ENCODE measurements at regions not wholly inside any gene's neighbourhood (a gene's known extent, or its start where the extent isn't known, plus 50 kb on each side); places are given as distances from the start of the nearest gene placed in this dataset.

DNA sequence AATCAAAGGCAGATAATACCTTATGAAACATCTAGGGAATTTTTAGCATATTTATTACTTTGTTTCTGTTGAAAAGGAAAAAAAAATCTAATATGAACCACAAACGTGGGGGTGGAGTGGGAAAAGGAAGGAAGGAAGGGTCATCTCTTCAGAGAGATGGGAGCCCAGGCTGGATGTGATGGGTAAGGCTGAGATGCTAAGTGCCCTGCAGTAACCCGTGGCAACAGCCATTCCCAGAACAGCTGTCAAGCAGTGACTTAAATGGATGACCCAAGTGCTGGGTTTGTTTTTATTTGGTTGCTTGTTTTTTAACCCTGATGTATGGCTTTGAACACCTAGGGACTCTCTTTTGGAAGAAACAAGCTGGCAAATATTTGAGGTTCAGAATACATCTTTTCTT, 50.7 kb upstream of the KLF7 start:
- no peaks in the 10 kb centered on the region; the same call in 1 of the 2 replicates for H3K27me3 ChIP-seq (ENCODE audit: control insufficient read depth, insufficient read depth, low read length)
- no peak overlapping the region for H3K27ac ChIP-seq (ENCODE audit: low read depth, low read length)
- peaks cover 20% of the 10 kb centered on the region for H3K4me1 ChIP-seq (ENCODE audit: control insufficient read depth, insufficient read depth, low read length)
- H3K9ac ChIP-seq (ENCODE audit: low read depth, low read length), result no peak overlapping the region
- no peaks in the 10 kb centered on the region for H3K36me3 ChIP-seq (ENCODE audit: control insufficient read depth, insufficient read depth, low read length)
- no peaks in the 10 kb centered on the region for H3K9me3 ChIP-seq (ENCODE audit: control insufficient read depth, insufficient read depth, low read length)
- no peak overlapping the region for H3K4me3 ChIP-seq (ENCODE audit: low read depth, low read length)

DNA sequence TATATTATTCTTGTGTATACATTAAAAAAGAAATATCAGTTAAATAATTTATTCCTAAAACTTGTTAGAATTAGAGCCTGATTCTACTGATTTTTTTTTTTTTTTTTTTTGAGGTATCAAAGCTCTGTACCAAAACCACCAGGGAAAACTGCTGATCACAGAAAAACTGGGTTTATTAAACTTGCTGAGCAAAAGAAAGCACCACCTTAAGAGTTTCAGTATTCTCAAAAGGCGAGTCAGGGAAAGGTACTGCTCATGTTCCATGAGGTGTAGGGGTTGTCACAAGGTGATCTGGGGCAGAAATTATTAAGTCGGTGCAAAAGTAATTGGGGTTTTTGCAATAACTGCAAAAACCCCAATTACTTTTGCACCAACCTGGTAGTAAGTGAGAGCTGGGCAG, 51.7 kb upstream of the KLF7 start:
- Histone ChIP-seq H3K9ac (ENCODE audit: low read depth, low read length) (no peak overlapping the region), H3K4me3 (ENCODE audit: low read depth, low read length) (no peak overlapping the region), H3K27me3 (ENCODE audit: control insufficient read depth, insufficient read depth, low read length) (no peaks in the 10 kb centered on the region; the same call in 1 of the 2 replicates), H3K27ac (ENCODE audit: low read depth, low read length) (no peak overlapping the region), H3K4me1 (ENCODE audit: control insufficient read depth, insufficient read depth, low read length) (peaks cover 30% of the 10 kb centered on the region), H3K9me3 (ENCODE audit: control insufficient read depth, insufficient read depth, low read length) (no peaks in the 10 kb centered on the region), H3K36me3 (ENCODE audit: control insufficient read depth, insufficient read depth, low read length) (no peaks in the 10 kb centered on the region)

DNA sequence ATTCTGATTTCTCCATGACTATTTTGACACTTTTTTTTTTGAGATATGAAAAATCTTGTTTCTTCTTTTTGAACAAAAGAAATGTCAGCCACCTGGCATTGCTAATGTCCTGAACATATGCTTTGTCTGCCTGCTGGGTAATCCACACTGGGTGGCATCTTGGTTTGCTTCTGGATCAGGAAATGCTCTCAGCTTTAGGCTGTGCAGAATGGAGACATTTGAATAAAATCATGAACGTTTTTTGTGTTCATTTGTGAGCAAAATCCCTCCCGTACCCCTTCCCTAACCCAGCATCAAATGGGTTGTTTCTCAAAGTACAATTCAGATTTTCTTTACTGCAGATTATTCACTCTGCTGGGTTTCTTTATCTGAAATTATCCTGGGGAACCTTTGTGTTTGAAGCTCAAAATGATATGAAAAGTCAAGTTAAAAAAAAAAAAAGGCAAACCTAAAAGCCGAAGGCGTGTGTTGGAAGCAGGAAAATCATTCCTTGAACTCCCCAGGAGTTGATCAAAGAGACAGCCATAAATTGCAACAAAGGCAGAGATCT, 53.4 kb upstream of the KLF7 start:
- Histone ChIP-seq H3K27me3 (ENCODE audit: control insufficient read depth, insufficient read depth, low read length) (no peaks in the 10 kb centered on the region; the same call in 1 of the 2 replicates), H3K27ac (ENCODE audit: low read depth, low read length) (no peak overlapping the region), H3K36me3 (ENCODE audit: control insufficient read depth, insufficient read depth, low read length) (no peaks in the 10 kb centered on the region), H3K4me3 (ENCODE audit: low read depth, low read length) (no peak overlapping the region), H3K4me1 (ENCODE audit: control insufficient read depth, insufficient read depth, low read length) (peaks cover 38% of the 10 kb centered on the region), H3K9me3 (ENCODE audit: control insufficient read depth, insufficient read depth, low read length) (no peaks in the 10 kb centered on the region), H3K9ac (ENCODE audit: low read depth, low read length) (no peak overlapping the region)

DNA sequence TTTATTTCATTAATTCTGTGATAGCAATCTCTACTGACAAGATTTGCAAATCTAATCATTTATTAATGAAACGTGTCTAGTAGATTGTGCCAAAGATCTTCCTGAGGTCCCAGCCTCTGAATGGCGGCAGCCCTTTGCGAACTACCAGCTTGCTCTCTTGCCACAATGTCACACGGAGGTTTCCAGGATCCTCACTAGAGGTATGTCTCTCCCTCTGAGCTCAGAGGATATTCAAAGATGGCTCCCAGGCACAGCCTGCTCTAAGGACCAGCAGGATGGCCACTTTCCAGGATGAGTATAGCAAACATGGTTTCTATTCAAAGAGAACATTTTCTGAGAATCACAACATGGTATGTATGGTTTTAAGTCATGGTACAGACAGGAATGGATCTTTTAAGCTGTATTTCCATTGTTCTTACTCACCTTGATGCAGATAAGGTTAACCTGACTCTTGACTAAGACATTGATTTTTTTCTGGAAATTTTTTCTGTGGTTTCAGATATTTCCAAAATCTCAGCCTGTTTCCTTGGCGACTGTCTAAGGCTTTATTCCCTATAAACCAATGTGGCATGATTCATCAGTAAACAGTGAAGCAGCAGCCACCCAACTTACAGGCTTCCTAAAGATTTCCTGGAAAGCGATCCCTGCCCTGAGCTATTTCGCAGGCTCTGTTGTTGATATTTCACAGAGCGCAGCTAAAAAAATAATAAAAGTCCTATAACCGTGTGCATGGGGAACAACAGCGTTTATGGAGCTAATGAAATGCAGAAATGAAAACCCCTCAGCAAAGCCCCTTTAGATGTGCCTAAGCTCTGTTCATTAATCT, 54.1 kb upstream of the KLF7 start:
- Histone ChIP-seq H3K9me3 (ENCODE audit: control insufficient read depth, insufficient read depth, low read length) (no peaks in the 10 kb centered on the region), H3K4me1 (ENCODE audit: control insufficient read depth, insufficient read depth, low read length) (peaks cover 41% of the 10 kb centered on the region), H3K27ac (ENCODE audit: low read depth, low read length) (no peak overlapping the region), H3K9ac (ENCODE audit: low read depth, low read length) (no peak overlapping the region), H3K27me3 (ENCODE audit: control insufficient read depth, insufficient read depth, low read length) (no peaks in the 10 kb centered on the region; the same call in 1 of the 2 replicates), H3K36me3 (ENCODE audit: control insufficient read depth, insufficient read depth, low read length) (no peaks in the 10 kb centered on the region), H3K4me3 (ENCODE audit: low read depth, low read length) (no peak overlapping the region)

DNA sequence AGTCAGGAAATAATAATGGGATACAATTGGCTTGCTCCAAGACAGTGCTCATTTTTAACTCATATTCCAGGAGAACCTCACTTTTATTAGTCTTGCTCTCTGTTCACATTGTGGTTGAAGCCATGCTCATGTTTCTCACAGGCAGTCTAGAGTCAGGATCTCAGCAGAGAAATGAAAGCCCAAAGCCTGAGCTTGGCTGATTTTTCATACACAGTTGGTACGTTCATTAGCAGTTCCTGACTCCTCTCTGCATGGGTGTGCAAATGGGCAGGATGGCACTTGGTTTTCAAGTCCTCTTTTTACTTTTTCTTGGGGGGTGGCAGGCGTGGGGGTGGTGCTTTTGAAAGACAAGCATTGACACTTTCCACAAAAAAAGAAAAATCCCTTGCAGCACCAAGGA, 56.0 kb upstream of the KLF7 start:
- H3K27me3 ChIP-seq (ENCODE audit: control insufficient read depth, insufficient read depth, low read length), result no peaks in the 10 kb centered on the region; the same call in 1 of the 2 replicates
- peaks cover 45% of the 10 kb centered on the region for H3K4me1 ChIP-seq (ENCODE audit: control insufficient read depth, insufficient read depth, low read length)
- H3K27ac ChIP-seq (ENCODE audit: low read depth, low read length), result no peak overlapping the region
- no peaks in the 10 kb centered on the region for H3K9me3 ChIP-seq (ENCODE audit: control insufficient read depth, insufficient read depth, low read length)
- no peak overlapping the region for H3K9ac ChIP-seq (ENCODE audit: low read depth, low read length)
- no peaks in the 10 kb centered on the region for H3K36me3 ChIP-seq (ENCODE audit: control insufficient read depth, insufficient read depth, low read length)
- no peak overlapping the region for H3K4me3 ChIP-seq (ENCODE audit: low read depth, low read length)

DNA sequence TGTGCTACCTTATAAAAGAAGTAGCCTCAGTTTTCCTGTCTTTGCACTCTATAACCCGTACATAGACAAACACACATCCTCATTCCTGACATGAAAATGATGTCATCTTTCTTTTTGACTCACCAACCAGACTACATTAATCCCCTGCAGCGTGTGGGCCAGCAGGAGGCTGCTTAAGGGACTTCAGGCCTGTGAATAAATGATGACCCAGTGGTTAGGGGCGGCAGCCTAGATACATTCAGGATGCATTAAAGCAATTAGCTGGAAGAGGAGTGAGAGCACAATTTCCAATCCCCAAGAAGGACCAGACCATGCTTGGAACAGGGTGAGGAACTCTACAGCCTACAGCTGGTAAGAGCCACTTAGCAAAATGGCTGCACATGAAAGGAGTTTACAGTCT, 57.3 kb upstream of the KLF7 start:
- Histone ChIP-seq H3K9ac (ENCODE audit: low read depth, low read length) (no peak overlapping the region), H3K36me3 (ENCODE audit: control insufficient read depth, insufficient read depth, low read length) (no peaks in the 10 kb centered on the region), H3K27ac (ENCODE audit: low read depth, low read length) (no peak overlapping the region), H3K9me3 (ENCODE audit: control insufficient read depth, insufficient read depth, low read length) (no peaks in the 10 kb centered on the region), H3K4me3 (ENCODE audit: low read depth, low read length) (no peak overlapping the region), H3K27me3 (ENCODE audit: control insufficient read depth, insufficient read depth, low read length) (no peaks in the 10 kb centered on the region), H3K4me1 (ENCODE audit: control insufficient read depth, insufficient read depth, low read length) (peaks cover 55% of the 10 kb centered on the region)

DNA sequence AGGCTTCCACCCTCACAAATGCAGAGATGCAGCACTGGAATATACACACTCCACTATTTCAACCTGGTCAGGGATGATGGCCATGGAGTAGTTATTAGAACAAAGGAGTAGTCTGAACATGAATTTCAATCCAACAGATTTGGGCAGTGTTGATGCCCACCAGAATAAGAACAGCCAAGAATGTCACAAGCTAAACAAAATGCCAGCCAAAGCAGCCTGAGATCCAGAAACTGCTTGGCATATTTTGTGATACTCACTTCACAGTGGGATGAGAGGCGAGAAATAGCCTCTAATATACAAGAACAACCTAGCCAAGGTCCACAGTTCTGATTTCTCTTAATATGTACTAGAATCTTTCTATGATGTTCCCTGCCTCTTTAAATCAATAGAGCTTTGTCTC, 58.6 kb upstream of the KLF7 start:
- Histone ChIP-seq H3K9me3 (ENCODE audit: control insufficient read depth, insufficient read depth, low read length) (no peaks in the 10 kb centered on the region), H3K36me3 (ENCODE audit: control insufficient read depth, insufficient read depth, low read length) (no peaks in the 10 kb centered on the region), H3K4me1 (ENCODE audit: control insufficient read depth, insufficient read depth, low read length) (peaks cover 52% of the 10 kb centered on the region), H3K27ac (ENCODE audit: low read depth, low read length) (no peak overlapping the region), H3K27me3 (ENCODE audit: control insufficient read depth, insufficient read depth, low read length) (no peaks in the 10 kb centered on the region), H3K9ac (ENCODE audit: low read depth, low read length) (no peak overlapping the region), H3K4me3 (ENCODE audit: low read depth, low read length) (no peak overlapping the region)

DNA sequence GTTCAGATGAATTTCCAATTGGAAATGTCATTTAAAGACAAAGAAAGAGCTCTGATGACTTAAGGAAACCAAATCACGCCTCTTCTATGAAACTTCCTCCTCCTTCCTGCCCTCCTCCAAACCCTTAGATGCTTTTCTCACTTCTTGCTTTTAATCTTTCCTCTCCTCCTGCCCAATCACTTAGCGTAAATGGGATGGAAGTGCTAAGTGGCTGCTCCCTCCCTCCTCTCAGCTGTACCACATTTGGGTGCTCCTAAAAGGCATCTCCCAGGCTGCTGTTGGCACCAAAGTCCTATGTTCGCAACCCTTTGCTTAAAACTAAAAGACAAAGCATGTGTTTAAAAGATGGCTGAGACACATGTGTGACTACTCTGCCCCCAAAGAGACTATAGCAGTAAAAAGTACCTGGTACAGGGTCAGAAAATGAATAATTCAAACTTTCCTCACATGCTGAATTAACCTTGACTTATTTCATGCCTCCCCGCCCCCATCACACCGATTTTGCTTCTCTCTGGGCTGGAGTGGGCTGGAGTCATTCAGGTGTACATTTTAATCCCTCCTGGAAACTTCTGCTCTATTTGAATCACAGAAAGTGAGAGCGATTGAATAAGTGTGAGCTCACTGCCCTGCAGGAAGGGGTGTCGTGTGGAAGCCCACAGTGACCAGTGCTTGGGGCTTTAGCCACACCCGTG, 59.2 kb upstream of the KLF7 start:
- H3K4me3 ChIP-seq (ENCODE audit: low read depth, low read length), result no peak overlapping the region
- no peaks in the 10 kb centered on the region for H3K9me3 ChIP-seq (ENCODE audit: control insufficient read depth, insufficient read depth, low read length)
- H3K4me1 ChIP-seq (ENCODE audit: control insufficient read depth, insufficient read depth, low read length), result peaks cover 52% of the 10 kb centered on the region
- no peak overlapping the region for H3K9ac ChIP-seq (ENCODE audit: low read depth, low read length)
- H3K36me3 ChIP-seq (ENCODE audit: control insufficient read depth, insufficient read depth, low read length), result no peaks in the 10 kb centered on the region
- no peaks in the 10 kb centered on the region for H3K27me3 ChIP-seq (ENCODE audit: control insufficient read depth, insufficient read depth, low read length)
- no peak overlapping the region for H3K27ac ChIP-seq (ENCODE audit: low read depth, low read length)

DNA sequence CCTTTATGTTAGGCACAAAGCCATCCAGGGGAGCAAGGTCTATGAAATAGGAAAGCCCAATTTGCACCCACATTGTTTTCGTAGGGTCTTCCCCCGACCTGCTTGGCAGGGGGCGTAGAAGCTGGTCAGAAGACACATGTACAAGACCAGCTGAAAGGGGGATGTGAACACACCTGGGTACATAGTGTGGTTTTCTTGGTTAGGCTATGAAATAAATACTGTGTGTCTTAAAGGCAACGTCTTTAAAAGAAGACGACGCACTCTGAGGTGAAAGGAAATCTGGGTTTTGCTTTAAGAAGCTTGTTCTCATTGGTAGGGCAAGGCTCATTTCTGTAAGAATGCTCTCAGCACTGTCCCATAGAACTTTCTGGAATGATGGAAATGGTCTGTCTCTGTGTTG, 60.0 kb upstream of the KLF7 start:
- H3K27ac ChIP-seq (ENCODE audit: low read depth, low read length), result peak overlapping the region; percentile 21
- no peaks in the 10 kb centered on the region for H3K36me3 ChIP-seq (ENCODE audit: control insufficient read depth, insufficient read depth, low read length)
- H3K4me1 ChIP-seq (ENCODE audit: control insufficient read depth, insufficient read depth, low read length), result peaks cover 54% of the 10 kb centered on the region
- H3K9ac ChIP-seq (ENCODE audit: low read depth, low read length), result no peak overlapping the region
- no peak overlapping the region for H3K4me3 ChIP-seq (ENCODE audit: low read depth, low read length)
- no peaks in the 10 kb centered on the region for H3K27me3 ChIP-seq (ENCODE audit: control insufficient read depth, insufficient read depth, low read length)
- no peaks in the 10 kb centered on the region for H3K9me3 ChIP-seq (ENCODE audit: control insufficient read depth, insufficient read depth, low read length)

DNA sequence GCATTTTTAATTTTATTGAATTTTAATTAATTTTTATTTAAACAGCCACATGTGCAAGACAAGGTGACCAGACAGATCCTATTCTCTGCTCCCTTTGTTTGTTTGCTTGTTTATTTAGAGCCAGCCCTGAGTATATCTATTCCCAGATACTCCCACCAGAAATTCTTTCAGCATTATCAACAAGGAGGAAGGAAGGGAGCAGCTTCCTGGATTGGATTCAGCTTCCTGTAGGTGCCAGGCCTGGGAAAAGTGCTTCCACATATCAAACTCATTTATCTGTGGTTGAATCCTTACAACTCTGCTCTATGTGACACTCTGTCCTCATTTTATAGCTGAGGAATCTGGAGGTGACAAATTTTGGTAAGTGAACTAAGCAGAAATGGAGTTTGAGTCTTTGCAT, 60.5 kb upstream of the KLF7 start:
- H3K4me3 ChIP-seq (ENCODE audit: low read depth, low read length), result no peak overlapping the region
- H3K36me3 ChIP-seq (ENCODE audit: control insufficient read depth, insufficient read depth, low read length), result no peaks in the 10 kb centered on the region
- peak overlapping the region; percentile 89 for H3K27ac ChIP-seq (ENCODE audit: low read depth, low read length)
- H3K4me1 ChIP-seq (ENCODE audit: control insufficient read depth, insufficient read depth, low read length), result peaks cover 54% of the 10 kb centered on the region
- no peaks in the 10 kb centered on the region for H3K9me3 ChIP-seq (ENCODE audit: control insufficient read depth, insufficient read depth, low read length)
- H3K27me3 ChIP-seq (ENCODE audit: control insufficient read depth, insufficient read depth, low read length), result no peaks in the 10 kb centered on the region
- H3K9ac ChIP-seq (ENCODE audit: low read depth, low read length), result no peak overlapping the region

DNA sequence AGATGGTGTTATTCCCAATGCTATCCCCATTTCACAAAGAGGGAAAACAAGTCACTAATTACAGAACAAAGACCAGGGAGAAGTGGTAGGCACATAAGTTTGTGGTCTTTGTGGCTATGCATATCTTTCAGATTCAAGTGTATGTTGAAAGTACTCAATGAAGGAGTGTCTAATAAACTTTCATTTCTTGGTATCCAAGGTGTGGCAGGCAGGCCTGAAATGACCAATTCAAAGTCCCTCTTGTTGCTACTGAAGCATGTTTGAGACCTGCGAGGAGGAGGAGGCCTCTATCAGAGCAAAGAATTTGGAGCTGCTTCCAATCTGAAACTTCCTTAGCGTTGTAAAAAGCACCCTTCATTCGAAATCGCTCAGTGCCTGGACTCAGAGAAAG, 60.9 kb upstream of the KLF7 start:
- Histone ChIP-seq H3K9ac (ENCODE audit: low read depth, low read length) (peak overlapping the region; percentile 22; the same call in 1 of the 2 replicates), H3K27me3 (ENCODE audit: control insufficient read depth, insufficient read depth, low read length) (no peaks in the 10 kb centered on the region), H3K9me3 (ENCODE audit: control insufficient read depth, insufficient read depth, low read length) (no peaks in the 10 kb centered on the region), H3K36me3 (ENCODE audit: control insufficient read depth, insufficient read depth, low read length) (no peaks in the 10 kb centered on the region), H3K27ac (ENCODE audit: low read depth, low read length) (peak overlapping the region; percentile 89), H3K4me3 (ENCODE audit: low read depth, low read length) (peak overlapping the region; percentile 39), H3K4me1 (ENCODE audit: control insufficient read depth, insufficient read depth, low read length) (peaks cover 51% of the 10 kb centered on the region)

Data from HUES48 (cell line).